ENCODE measurements at regions not wholly inside any gene's neighbourhood (a gene's known extent, or its start where the extent isn't known, plus 50 kb on each side); places are given as distances from the start of the nearest gene placed in this dataset.

- no peak for DNase-seq
These were observed 611.1 kb downstream of the SOX6 start for GRCh38 chr11:15745266-15745665.

- no peak for DNase-seq
These were observed 608.7 kb downstream of the SOX6 start for GRCh38 chr11:15747671-15748070.

GRCh38 chr11:15748132-15748531 is 608.2 kb downstream of the SOX6 start:
- DNase-seq, result no peak

- no peak for DNase-seq
These were observed 607.6 kb downstream of the SOX6 start for GRCh38 chr11:15748741-15749140.

GRCh38 chr11:15750535-15751308 is 605.6 kb downstream of the SOX6 start:
- DNase-seq, result peak; percentile 89

- DNase-seq, result no peak
These were observed 602.1 kb downstream of the SOX6 start for GRCh38 chr11:15754221-15754620.

GRCh38 chr11:15757048-15757698 is 599.2 kb downstream of the SOX6 start:
- DNase-seq, result no peak

GRCh38 chr11:15758857-15759465 is 597.4 kb downstream of the SOX6 start:
- DNase-seq, result no peak

GRCh38 chr11:15761235-15761634 is 595.1 kb downstream of the SOX6 start:
- peak; percentile 21 for DNase-seq

GRCh38 chr11:15764326-15764725 is 592.0 kb downstream of the SOX6 start:
- no peak for DNase-seq

GRCh38 chr11:15764948-15765347 is 591.4 kb downstream of the SOX6 start:
- DNase-seq, result no peak

- DNase-seq, result no peak
These were observed 590.8 kb downstream of the SOX6 start for GRCh38 chr11:15765530-15765929.

GRCh38 chr11:15768321-15768720 is 588.0 kb downstream of the SOX6 start:
- DNase-seq, result no peak

GRCh38 chr11:15769203-15769602 is 587.1 kb downstream of the SOX6 start:
- no peak for DNase-seq

- peak; percentile 4 for DNase-seq
These were observed 585.4 kb downstream of the SOX6 start for GRCh38 chr11:15770798-15771414.

GRCh38 chr11:15772547-15772946 is 583.8 kb downstream of the SOX6 start:
- DNase-seq, result no peak

- DNase-seq, result no peak
These were observed 583.4 kb downstream of the SOX6 start for GRCh38 chr11:15772981-15773380.

GRCh38 chr11:15773476-15774387 is 582.6 kb downstream of the SOX6 start:
- no peak for DNase-seq

- no peak for DNase-seq
These were observed 581.9 kb downstream of the SOX6 start for GRCh38 chr11:15774388-15774939.

- DNase-seq, result no peak
These were observed 581.3 kb downstream of the SOX6 start for GRCh38 chr11:15775015-15775541.

GRCh38 chr11:15775797-15776196 is 580.5 kb downstream of the SOX6 start:
- no peak for DNase-seq

GRCh38 chr11:15776366-15776765 is 580.0 kb downstream of the SOX6 start:
- no peak for DNase-seq

All from NCI-H1436 (cell line).